ENCODE measurements at regions not wholly inside any gene's neighbourhood (a gene's known extent, or its start where the extent isn't known, plus 50 kb on each side); places are given as distances from the start of the nearest gene placed in this dataset.

DNA sequence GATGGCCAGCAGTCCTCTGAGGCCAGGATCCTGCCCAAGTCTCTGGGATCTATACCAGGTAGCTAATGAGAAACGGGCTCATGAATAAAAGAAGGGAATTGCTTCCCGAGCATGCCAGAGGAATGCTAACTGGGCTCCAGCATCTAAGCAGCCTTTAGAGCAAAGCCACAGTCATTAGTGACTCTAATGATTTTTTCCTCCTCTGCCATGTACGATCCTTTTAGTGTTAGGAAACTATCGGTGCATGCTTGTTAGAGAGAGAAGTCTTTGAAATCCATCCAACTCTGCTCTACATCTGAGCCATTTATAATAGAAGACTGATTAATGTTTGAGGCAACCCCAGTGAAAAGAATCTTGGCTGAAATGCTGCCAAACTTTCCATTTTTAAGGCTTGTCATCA is 124.9 kb upstream of the TCERG1L start:
- H3K27me3 ChIP-seq (ENCODE audit: insufficient read depth, low read length): no peaks in the 10 kb centered on the region
- no peak overlapping the region for H4K91ac ChIP-seq (ENCODE audit: insufficient read length, low read depth, low read length)
- no peaks in the 10 kb centered on the region for H3K23me2 ChIP-seq (ENCODE audit: insufficient read length, low read depth, low read length, poor library complexity, severe bottlenecking)
- H4K8ac ChIP-seq (replicated peaks; ENCODE audit: insufficient read length, low read depth, low read length): no peak overlapping the region
- no peak overlapping the region for H3K27ac ChIP-seq (ENCODE audit: insufficient read length, low read depth, low read length)
- H3K4ac ChIP-seq (ENCODE audit: low read depth, low read length): no peak overlapping the region
- no peaks in the 10 kb centered on the region for H3K79me2 ChIP-seq (ENCODE audit: insufficient read depth, low read length)
- no peak overlapping the region for H2BK20ac ChIP-seq (ENCODE audit: low read depth, low read length, poor library complexity, severe bottlenecking)
- Mint-ChIP-seq H3K4me1 (peaks cover 5 to 14% of the 10 kb centered on the region in 2 experiments), H3K4me3 (no peak overlapping the region), H3K27ac (no peak overlapping the region), H3K27me3 (ENCODE audit: low read depth) (peaks cover 8% of the 10 kb centered on the region), H3K36me3 (ENCODE audit: insufficient read depth in 1 of 3, low read depth in 3 of 3) (no peaks in the 10 kb centered on the region), H3K9me3 (no peaks in the 10 kb centered on the region)
- H2BK15ac ChIP-seq (ENCODE audit: low read depth, low read length): no peak overlapping the region
- no peak overlapping the region for H3K56ac ChIP-seq (ENCODE audit: insufficient read length, low read depth, low read length)
- no peak overlapping the region for H2AK5ac ChIP-seq (ENCODE audit: insufficient read length, low read length)
- H3K4me2 ChIP-seq (ENCODE audit: insufficient read depth, insufficient read length, low read length): no peak overlapping the region
- H2BK120ac ChIP-seq (ENCODE audit: low read depth, low read length, poor library complexity, severe bottlenecking): no peak overlapping the region
- no peak for DNase-seq
- H3K18ac ChIP-seq (ENCODE audit: insufficient read length, low read depth, low read length): no peak overlapping the region
- WGBS (ENCODE audit: extremely low coverage, insufficient read length, low lambda C conversion rate): no CpG with 5 or more reads among the region's 4 CpGs
- H3K9me3 ChIP-seq (ENCODE audit: control insufficient read depth, low read depth, low read length): no peaks in the 10 kb centered on the region
- no peak overlapping the region for H2BK5ac ChIP-seq (ENCODE audit: insufficient read length, low read length)
- TF ChIP-seq, protein P1, sequence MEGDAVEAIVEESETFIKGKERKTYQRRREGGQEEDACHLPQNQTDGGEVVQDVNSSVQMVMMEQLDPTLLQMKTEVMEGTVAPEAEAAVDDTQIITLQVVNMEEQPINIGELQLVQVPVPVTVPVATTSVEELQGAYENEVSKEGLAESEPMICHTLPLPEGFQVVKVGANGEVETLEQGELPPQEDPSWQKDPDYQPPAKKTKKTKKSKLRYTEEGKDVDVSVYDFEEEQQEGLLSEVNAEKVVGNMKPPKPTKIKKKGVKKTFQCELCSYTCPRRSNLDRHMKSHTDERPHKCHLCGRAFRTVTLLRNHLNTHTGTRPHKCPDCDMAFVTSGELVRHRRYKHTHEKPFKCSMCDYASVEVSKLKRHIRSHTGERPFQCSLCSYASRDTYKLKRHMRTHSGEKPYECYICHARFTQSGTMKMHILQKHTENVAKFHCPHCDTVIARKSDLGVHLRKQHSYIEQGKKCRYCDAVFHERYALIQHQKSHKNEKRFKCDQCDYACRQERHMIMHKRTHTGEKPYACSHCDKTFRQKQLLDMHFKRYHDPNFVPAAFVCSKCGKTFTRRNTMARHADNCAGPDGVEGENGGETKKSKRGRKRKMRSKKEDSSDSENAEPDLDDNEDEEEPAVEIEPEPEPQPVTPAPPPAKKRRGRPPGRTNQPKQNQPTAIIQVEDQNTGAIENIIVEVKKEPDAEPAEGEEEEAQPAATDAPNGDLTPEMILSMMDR (conservative IDR thresholded peaks at IDR 0.05): no peak
- H2AFZ ChIP-seq (ENCODE audit: low read length): no peak overlapping the region
- H4K5ac ChIP-seq (ENCODE audit: insufficient read length, low read depth, low read length): no peak overlapping the region
- H3K23ac ChIP-seq (ENCODE audit: insufficient read length, low read depth, low read length): no peak overlapping the region
- no peak overlapping the region for H3K9ac ChIP-seq (ENCODE audit: extremely low read depth, insufficient read length, low read length)
- no peak overlapping the region for H3K14ac ChIP-seq (ENCODE audit: insufficient read depth, low read length)
- H2BK12ac ChIP-seq (ENCODE audit: insufficient read length, low read depth, low read length): no peak overlapping the region
- H3T11ph ChIP-seq (ENCODE audit: low read length): no peak overlapping the region
- no peaks in the 10 kb centered on the region for H3K4me1 ChIP-seq (ENCODE audit: insufficient read depth, low read length)
- no peaks in the 10 kb centered on the region for H3K79me1 ChIP-seq (ENCODE audit: insufficient read depth, low read depth, low read length, poor library complexity, severe bottlenecking)
- H4K20me1 ChIP-seq (ENCODE audit: control insufficient read depth, insufficient read depth, insufficient read length): no peaks in the 10 kb centered on the region
